HS-5 (cell line): ENCODE measurements at regions not wholly inside any gene's neighbourhood (a gene's known extent, or its start where the extent isn't known, plus 50 kb on each side); places are given as distances from the start of the nearest gene placed in this dataset.

Experiments used
- DNase-seq: peaks from one replicate; pipeline ENCODE4 v3.0.0-alpha.2; 2012; ENCODE audit warnings: low read depth

DNA sequence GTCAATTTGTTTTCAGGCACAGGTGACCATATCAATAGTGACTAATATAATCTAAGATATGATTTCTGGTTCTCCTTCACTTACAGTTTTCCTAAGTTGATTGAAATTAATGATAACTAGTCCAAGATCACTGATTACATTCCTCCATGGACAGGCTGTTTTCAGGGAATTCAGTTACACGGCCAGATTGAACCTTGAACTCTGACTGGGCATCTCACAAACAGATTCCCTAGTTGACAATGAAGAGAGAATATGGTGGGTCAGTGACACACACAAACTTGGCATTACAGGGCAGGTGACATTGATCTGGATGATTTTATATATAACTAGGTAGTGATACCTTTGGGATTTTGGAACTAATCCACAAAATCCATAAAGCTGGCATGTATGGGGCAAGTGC, 110.2 kb upstream of the EGR2 start:
- DNase-seq: no peak

GRCh38 chr10:62924344-62924748, 108.2 kb upstream of the EGR2 start:
- DNase-seq: no peak

GRCh38 chr10:62919776-62920175, 103.6 kb upstream of the EGR2 start:
- peak; percentile 42 for DNase-seq

- DNase-seq: no peak
These were observed 101.5 kb upstream of the EGR2 start for GRCh38 chr10:62917475-62918238.

DNA sequence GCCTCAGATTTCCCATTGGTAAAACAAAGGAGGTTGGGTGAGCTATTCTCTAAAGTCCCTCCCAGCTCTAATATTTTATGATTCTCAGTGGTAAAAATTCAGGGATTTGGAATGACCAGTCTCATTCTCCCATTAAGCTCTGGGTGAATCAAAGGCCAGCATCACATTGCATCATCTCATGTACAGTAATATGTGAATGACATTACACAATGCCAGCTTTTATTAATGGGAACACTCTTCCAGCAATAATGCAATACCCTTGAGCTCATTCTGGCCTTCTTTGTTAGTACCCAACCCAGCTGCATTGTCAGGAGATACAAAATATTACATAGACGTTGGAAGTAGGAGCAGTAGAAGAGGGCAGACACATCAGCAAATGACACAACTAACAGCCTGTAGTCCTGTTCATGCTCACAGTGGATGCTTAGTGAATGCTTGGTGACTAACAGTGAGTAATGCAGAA, 100.0 kb upstream of the EGR2 start:
- DNase-seq: peak; percentile 68

- no peak for DNase-seq
These were observed 99.0 kb upstream of the EGR2 start for GRCh38 chr10:62915158-62915557.

- no peak for DNase-seq
These were observed 95.9 kb upstream of the EGR2 start for GRCh38 chr10:62912086-62912485.

- DNase-seq: no peak
These were observed 95.2 kb upstream of the EGR2 start for GRCh38 chr10:62911210-62911963.

- no peak for DNase-seq
These were observed 91.5 kb upstream of the EGR2 start for GRCh38 chr10:62907470-62908212.

- no peak for DNase-seq
These were observed 88.2 kb upstream of the EGR2 start for GRCh38 chr10:62904281-62904875.

GRCh38 chr10:62903828-62904227, 87.7 kb upstream of the EGR2 start:
- peak; percentile 29 for DNase-seq

- no peak for DNase-seq
These were observed 84.8 kb upstream of the EGR2 start for GRCh38 chr10:62900829-62901571.

- no peak for DNase-seq
These were observed 83.1 kb upstream of the EGR2 start for GRCh38 chr10:62899311-62899710.

DNA sequence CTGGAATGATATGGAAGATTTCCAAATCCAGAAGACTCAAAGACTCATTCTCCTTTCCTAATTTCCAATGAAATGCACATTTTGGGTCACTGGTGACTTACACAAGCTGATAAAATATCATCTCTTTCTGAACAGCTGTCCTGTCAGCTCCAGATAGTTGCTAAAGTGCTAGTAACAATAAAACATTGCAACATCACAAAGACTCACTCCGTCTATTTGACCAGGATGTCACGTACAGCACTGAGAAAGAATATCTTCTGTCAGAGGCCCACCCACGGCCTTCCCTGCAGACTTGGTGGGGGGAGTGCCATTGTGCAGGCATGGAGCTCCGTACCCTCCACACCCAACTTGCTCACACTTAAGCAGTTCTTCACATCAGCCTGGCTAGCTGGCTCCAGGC, 78.9 kb upstream of the EGR2 start:
- peak; percentile 79 for DNase-seq

DNA sequence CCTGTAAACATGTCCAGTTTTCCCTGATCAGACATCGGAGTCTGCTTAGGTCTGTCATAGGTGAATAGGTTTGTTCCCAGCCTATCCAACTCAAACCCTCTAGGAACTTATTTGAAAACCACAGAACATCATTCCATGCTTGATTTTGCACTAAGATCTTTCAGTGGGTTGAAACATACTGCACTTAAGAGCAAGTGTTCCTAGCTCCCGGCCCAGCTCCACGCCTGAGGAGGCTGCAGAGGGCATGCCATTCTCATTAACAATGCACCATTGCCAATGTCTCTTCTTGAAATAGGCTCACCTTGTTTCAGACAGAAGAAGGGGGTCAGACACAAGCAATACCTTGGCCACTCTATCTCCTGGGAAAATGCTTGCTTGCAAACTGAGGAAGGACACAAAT, 78.0 kb upstream of the EGR2 start:
- no peak for DNase-seq

GRCh38 chr10:62893036-62893435, 76.9 kb upstream of the EGR2 start:
- DNase-seq: no peak

DNA sequence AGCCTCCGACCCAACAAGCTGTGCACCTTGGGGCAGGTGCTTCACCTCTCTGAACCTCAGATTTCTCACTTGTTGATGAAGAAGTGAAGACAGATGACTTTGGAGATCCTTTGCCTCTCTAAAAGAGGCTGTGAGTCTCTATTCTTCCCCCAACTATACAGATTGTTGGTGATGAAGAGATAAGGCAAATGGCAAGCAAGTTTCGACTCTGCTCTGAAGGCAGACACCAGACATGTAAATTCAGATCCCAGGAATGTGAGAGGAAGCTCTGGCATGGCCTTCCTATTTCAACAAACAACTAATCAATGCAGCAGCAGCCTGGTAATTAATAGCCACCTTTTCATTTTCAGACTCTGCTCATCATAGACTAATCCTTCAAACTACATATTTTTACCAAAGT, 74.2 kb upstream of the EGR2 start:
- no peak for DNase-seq

- DNase-seq: no peak
These were observed 71.5 kb upstream of the EGR2 start for GRCh38 chr10:62887642-62888041.

- peak; percentile 88 for DNase-seq
These were observed 69.7 kb upstream of the EGR2 start for GRCh38 chr10:62885684-62886461.

- no peak for DNase-seq
These were observed 64.0 kb upstream of the EGR2 start for GRCh38 chr10:62880162-62880561.

DNA sequence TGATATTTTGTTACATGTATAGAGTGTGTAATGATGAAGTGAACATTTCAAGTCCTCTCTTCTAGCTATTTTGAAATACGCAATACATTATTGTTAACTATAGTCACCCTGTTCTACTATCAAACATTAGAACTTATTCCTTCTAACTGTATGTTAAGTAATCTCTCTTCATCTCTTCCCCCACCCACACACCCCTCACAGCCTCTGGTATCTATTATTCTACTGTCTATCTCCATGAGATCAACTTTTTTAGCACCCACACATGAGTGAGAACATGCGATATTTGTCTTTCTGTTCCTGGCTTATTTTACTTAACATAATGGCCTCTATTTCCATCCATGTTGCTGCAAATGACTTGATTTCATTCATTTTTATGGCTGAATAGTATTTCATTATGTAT, 57.7 kb upstream of the EGR2 start:
- no peak for DNase-seq
